Ovary (tissue), 3 donors: ENCODE measurements at regions not wholly inside any gene's neighbourhood (a gene's known extent, or its start where the extent isn't known, plus 50 kb on each side); places are given as distances from the start of the nearest gene placed in this dataset.

Experiments
- CTCF ChIP-seq, 3 donors: fragments of 450-650 bp in 2 of 3; fragments of 200-600 bp in 1 of 3; IDR thresholded peaks; one replicate each; pipeline versions ENCODE4 v1.5.1 to v1.8.0; 2016 to 2022; ENCODE audit warnings: antibody characterized with exemption in 3 of 3, mild to moderate bottlenecking in 1 of 3
- EP300 ChIP-seq: sonication (generic); formaldehyde crosslinking; IDR thresholded peaks from one replicate; pipeline ENCODE4 v1.6.1; 2017; ENCODE audit warnings: antibody characterized with exemption
- POLR2A ChIP-seq: fragments of 450-650 bp; IDR thresholded peaks from one replicate; pipeline ENCODE4 v1.6.1; 2017; ENCODE audit warnings: antibody characterized with exemption, mild to moderate bottlenecking, moderate library complexity
- donor health status: DM: no; HTN: no; CAD: no.

- TF ChIP-seq POLR2A (no peak), CTCF (IDR thresholded peaks at IDR 0.05) (no peak), EP300 (no peak)
Observed at GRCh38 chr1:99152132-99152531, 112.2 kb upstream of the PLPPR4 start.
